H9 (cell line): ENCODE measurements at regions not wholly inside any gene's neighbourhood (a gene's known extent, or its start where the extent isn't known, plus 50 kb on each side); places are given as distances from the start of the nearest gene placed in this dataset.

Experiments
- DNase-seq: peaks from one replicate; pipeline ENCODE4 v3.0.0-alpha.2; 2017
- H2AFZ ChIP-seq: one replicate; pipeline ENCODE4 v1.6.1; 2013; ENCODE audit warnings: mild to moderate bottlenecking, low read length, control low read depth, moderate library complexity
- H2AK5ac ChIP-seq: 2 replicates; pipeline ENCODE4 v1.6.1; 2013; ENCODE audit warnings: low read length, control low read depth, mixed read lengths; ENCODE audit not compliant: insufficient read length
- H2BK120ac ChIP-seq: one replicate; pipeline ENCODE4 v1.6.1; 2013; ENCODE audit warnings: low read depth, mild to moderate bottlenecking, low read length, control low read depth, inconsistent platforms; ENCODE audit not compliant: poor library complexity, severe bottlenecking
- H2BK12ac ChIP-seq: 2 replicates; pipeline ENCODE4 v1.6.1; 2013; ENCODE audit warnings: low read length, control low read depth, mixed read lengths, low read depth; ENCODE audit not compliant: insufficient read length
- H2BK15ac ChIP-seq: 2 replicates; pipeline ENCODE4 v1.6.1; 2013; ENCODE audit warnings: low read depth, low read length, control low read depth
- H2BK20ac ChIP-seq: one replicate; pipeline ENCODE4 v1.6.1; 2013; ENCODE audit warnings: low read depth, mild to moderate bottlenecking, low read length, control low read depth, inconsistent platforms; ENCODE audit not compliant: poor library complexity, severe bottlenecking
- H2BK5ac ChIP-seq: 2 replicates; pipeline ENCODE4 v1.6.1; 2013; ENCODE audit warnings: low read length, control low read depth, mixed read lengths; ENCODE audit not compliant: insufficient read length
- H3K14ac ChIP-seq: 2 replicates; pipeline ENCODE4 v1.6.1; 2013; ENCODE audit warnings: low read length, control low read depth; ENCODE audit not compliant: insufficient read depth
- H3K18ac ChIP-seq: 2 replicates; pipeline ENCODE4 v1.6.1; 2013; ENCODE audit warnings: low read depth, mild to moderate bottlenecking, mixed read lengths, low read length, control low read depth; ENCODE audit not compliant: insufficient read length
- H3K23ac ChIP-seq: 2 replicates; pipeline ENCODE4 v1.6.1; 2013; ENCODE audit warnings: low read length, control low read depth, mixed read lengths, low read depth; ENCODE audit not compliant: insufficient read length
- H3K23me2 ChIP-seq: 2 replicates; pipeline ENCODE4 v1.6.1; 2013; ENCODE audit warnings: low read depth, mild to moderate bottlenecking, mixed read lengths, low read length, control low read depth; ENCODE audit not compliant: insufficient read length, poor library complexity, severe bottlenecking
- H3K27ac ChIP-seq: 2 replicates; pipeline ENCODE4 v1.5.1; 2013; ENCODE audit warnings: low read length, control low read depth, mixed read lengths, low read depth; ENCODE audit not compliant: insufficient read length
- H3K27me3 ChIP-seq: 2 replicates; pipeline ENCODE4 v1.6.1; 2013; ENCODE audit warnings: low read length, control low read depth, inconsistent platforms; ENCODE audit not compliant: insufficient read depth
- H3K4ac ChIP-seq: 2 replicates; pipeline ENCODE4 v1.6.1; 2013; ENCODE audit warnings: low read depth, mild to moderate bottlenecking, control low read depth, inconsistent platforms, low read length, moderate library complexity
- H3K4me1 ChIP-seq: 2 replicates; pipeline ENCODE4 v1.6.1; 2013; ENCODE audit warnings: low read length, control low read depth, inconsistent platforms; ENCODE audit not compliant: insufficient read depth
- H3K4me2 ChIP-seq: 2 replicates; pipeline ENCODE4 v1.6.1; 2013; ENCODE audit warnings: low read length, control low read depth, mixed read lengths; ENCODE audit not compliant: insufficient read length, insufficient read depth
- H3K56ac ChIP-seq: 2 replicates; pipeline ENCODE4 v1.6.1; 2013; ENCODE audit warnings: low read depth, mild to moderate bottlenecking, mixed read lengths, low read length, control low read depth; ENCODE audit not compliant: insufficient read length
- H3K79me1 ChIP-seq: 2 replicates; pipeline ENCODE4 v1.6.1; 2013; ENCODE audit warnings: low read depth, mild to moderate bottlenecking, moderate library complexity, low read length, control low read depth, inconsistent platforms; ENCODE audit not compliant: insufficient read depth, poor library complexity, severe bottlenecking
- H3K79me2 ChIP-seq: 2 replicates; pipeline ENCODE4 v1.6.1; 2013; ENCODE audit warnings: low read length, control low read depth, inconsistent platforms; ENCODE audit not compliant: insufficient read depth
- H3K9ac ChIP-seq: 2 replicates; pipeline ENCODE4 v1.6.1; 2013; ENCODE audit warnings: low read length, control low read depth, mixed read lengths; ENCODE audit not compliant: insufficient read length; ENCODE audit errors: extremely low read depth
- H3K9me3 ChIP-seq: one replicate; pipeline ENCODE4 v1.6.1; 2013; ENCODE audit warnings: low read depth, low read length, inconsistent platforms; ENCODE audit not compliant: control insufficient read depth
- H3T11ph ChIP-seq: one replicate; pipeline ENCODE4 v1.6.1; 2013; ENCODE audit warnings: mild to moderate bottlenecking, low read length, control low read depth, inconsistent platforms
- H4K20me1 ChIP-seq: one replicate; pipeline ENCODE4 v1.6.1; 2013; ENCODE audit not compliant: control insufficient read depth, insufficient read length, insufficient read depth
- H4K5ac ChIP-seq: 2 replicates; pipeline ENCODE4 v1.6.1; 2013; ENCODE audit warnings: low read depth, mild to moderate bottlenecking, mixed read lengths, low read length, control low read depth; ENCODE audit not compliant: insufficient read length
- H4K8ac ChIP-seq: replicated peaks from 2 replicates; pipeline ENCODE4 v1.6.1; 2013; ENCODE audit warnings: low read length, control low read depth, mixed read lengths, low read depth; ENCODE audit not compliant: insufficient read length
- H4K91ac ChIP-seq: 2 replicates; pipeline ENCODE4 v1.6.1; 2013; ENCODE audit warnings: low read depth, mild to moderate bottlenecking, moderate library complexity, mixed read lengths, low read length, control low read depth; ENCODE audit not compliant: insufficient read length
- H3K27ac Mint-ChIP-seq, 3 experiments: 2 replicates in 2 of 3; 3 replicates in 1 of 3; pipeline ENCODE4 v1.8.0; 2020 to 2021; ENCODE audit warnings: mixed read lengths in 3 of 3, mild to moderate bottlenecking in 1 of 3, moderate library complexity in 1 of 3
- H3K27me3 Mint-ChIP-seq: 2 replicates; pipeline ENCODE4 v1.8.0; 2021; ENCODE audit warnings: low read depth, mild to moderate bottlenecking, moderate library complexity, mixed read lengths
- H3K36me3 Mint-ChIP-seq, 3 experiments: 2 replicates in 2 of 3; 3 replicates in 1 of 3; pipeline ENCODE4 v1.8.0; 2020 to 2021; ENCODE audit warnings: low read depth in 3 of 3, mixed read lengths in 3 of 3; ENCODE audit not compliant: insufficient read depth in 1 of 3
- H3K4me1 Mint-ChIP-seq, 2 experiments: 2 replicates each; pipeline ENCODE4 v1.8.0; 2020; ENCODE audit warnings: mixed read lengths in 2 of 2
- H3K4me3 Mint-ChIP-seq, 2 experiments: 2 replicates in 1 of 2; 3 replicates in 1 of 2; pipeline ENCODE4 v1.8.0; 2020 to 2021; ENCODE audit warnings: mild to moderate bottlenecking in 2 of 2, mixed read lengths in 2 of 2, moderate library complexity in 1 of 2
- H3K9me3 Mint-ChIP-seq, 2 experiments: 2 replicates in 1 of 2; 3 replicates in 1 of 2; pipeline ENCODE4 v1.8.0; 2020; ENCODE audit warnings: mild to moderate bottlenecking in 2 of 2, mixed read lengths in 2 of 2, moderate library complexity in 1 of 2
- WGBS: extraction: QIAGEN DNeasy Blood & Tissue Kit; methylation state at CpG from one replicate; pipeline ENCODE4 v1.1.7; 2013; ENCODE audit warnings: missing lambda C conversion rate, low lambda C conversion rate, mixed read lengths; ENCODE audit not compliant: insufficient read length; ENCODE audit errors: extremely low coverage; 5-methylcytosine and 5-hydroxymethylcytosine counted together
- TF ChIP-seq, protein P1 (sequence below): fragments of 200-600 bp; sonication (generic); conservative IDR thresholded peaks from 3 replicates; pipeline ENCODE4 v1.8.0; 2021; ENCODE audit warnings: antibody characterized with exemption, mild to moderate bottlenecking

GRCh38 chr10:35722226-35722625 lies 80.1 kb upstream of the FZD8 start:
- H3K27me3 Mint-ChIP-seq: no peaks in the 10 kb centered on the region
- H4K8ac ChIP-seq: no peak overlapping the region
- no peak overlapping the region for H2BK15ac ChIP-seq
- H3K14ac ChIP-seq: no peak overlapping the region
- no peak overlapping the region for H3K18ac ChIP-seq
- no peak overlapping the region for H2BK120ac ChIP-seq
- no peak overlapping the region for H3K4me2 ChIP-seq
- H3K9me3 Mint-ChIP-seq: no peaks in the 10 kb centered on the region
- H3K27ac Mint-ChIP-seq: no peak overlapping the region
- TF ChIP-seq, protein P1, sequence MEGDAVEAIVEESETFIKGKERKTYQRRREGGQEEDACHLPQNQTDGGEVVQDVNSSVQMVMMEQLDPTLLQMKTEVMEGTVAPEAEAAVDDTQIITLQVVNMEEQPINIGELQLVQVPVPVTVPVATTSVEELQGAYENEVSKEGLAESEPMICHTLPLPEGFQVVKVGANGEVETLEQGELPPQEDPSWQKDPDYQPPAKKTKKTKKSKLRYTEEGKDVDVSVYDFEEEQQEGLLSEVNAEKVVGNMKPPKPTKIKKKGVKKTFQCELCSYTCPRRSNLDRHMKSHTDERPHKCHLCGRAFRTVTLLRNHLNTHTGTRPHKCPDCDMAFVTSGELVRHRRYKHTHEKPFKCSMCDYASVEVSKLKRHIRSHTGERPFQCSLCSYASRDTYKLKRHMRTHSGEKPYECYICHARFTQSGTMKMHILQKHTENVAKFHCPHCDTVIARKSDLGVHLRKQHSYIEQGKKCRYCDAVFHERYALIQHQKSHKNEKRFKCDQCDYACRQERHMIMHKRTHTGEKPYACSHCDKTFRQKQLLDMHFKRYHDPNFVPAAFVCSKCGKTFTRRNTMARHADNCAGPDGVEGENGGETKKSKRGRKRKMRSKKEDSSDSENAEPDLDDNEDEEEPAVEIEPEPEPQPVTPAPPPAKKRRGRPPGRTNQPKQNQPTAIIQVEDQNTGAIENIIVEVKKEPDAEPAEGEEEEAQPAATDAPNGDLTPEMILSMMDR: no peak
- H4K20me1 ChIP-seq: no peaks in the 10 kb centered on the region
- H3T11ph ChIP-seq: no peak overlapping the region
- H3K79me1 ChIP-seq: no peaks in the 10 kb centered on the region
- no peaks in the 10 kb centered on the region for H3K4me1 Mint-ChIP-seq
- no peaks in the 10 kb centered on the region for H3K9me3 ChIP-seq
- H3K79me2 ChIP-seq: no peaks in the 10 kb centered on the region
- no peak overlapping the region for H2BK12ac ChIP-seq
- H2BK20ac ChIP-seq: no peak overlapping the region
- H3K4me3 Mint-ChIP-seq: no peak overlapping the region
- 100% methylated on average over 1 of the region's 5 CpGs for WGBS
- no peak overlapping the region for H2AK5ac ChIP-seq
- DNase-seq: no peak
- H3K27ac ChIP-seq: no peak overlapping the region
- H4K5ac ChIP-seq: no peak overlapping the region
- no peak overlapping the region for H3K23ac ChIP-seq
- H3K23me2 ChIP-seq: no peaks in the 10 kb centered on the region
- H4K91ac ChIP-seq: no peak overlapping the region
- no peak overlapping the region for H3K9ac ChIP-seq
- H2BK5ac ChIP-seq: no peak overlapping the region
- H2AFZ ChIP-seq: no peak overlapping the region
- H3K27me3 ChIP-seq: no peaks in the 10 kb centered on the region
- H3K36me3 Mint-ChIP-seq: no peaks in the 10 kb centered on the region
- no peak overlapping the region for H3K4ac ChIP-seq
- no peaks in the 10 kb centered on the region for H3K4me1 ChIP-seq
- H3K56ac ChIP-seq: no peak overlapping the region
